Upper lobe of left lung (tissue), 4 donors: ENCODE measurements at regions not wholly inside any gene's neighbourhood (a gene's known extent, or its start where the extent isn't known, plus 50 kb on each side); places are given as distances from the start of the nearest gene placed in this dataset.

ENCODE experiments used
- EP300 ChIP-seq, 4 donors: sonication (generic); formaldehyde crosslinking; IDR thresholded peaks; one replicate each; pipeline ENCODE4 v1.5.1; 2017; ENCODE audit warnings: antibody characterized with exemption in 4 of 4, control low read depth in 2 of 4
- POLR2A ChIP-seq, 4 donors: fragments of 450-650 bp; IDR thresholded peaks; one replicate each; pipeline ENCODE4 v1.5.1; 2016 to 2017; ENCODE audit warnings: antibody characterized with exemption in 4 of 4, mild to moderate bottlenecking in 2 of 4

- no peak for TF ChIP-seq POLR2A (IDR thresholded peaks at IDR 0.05)
- no peak for TF ChIP-seq EP300 (IDR thresholded peaks at IDR 0.05)
Observed at GRCh38 chr4:141899103-141899502, 262.7 kb downstream of the IL15 start.
